HepG2 (cell line): ENCODE measurements at regions not wholly inside any gene's neighbourhood (a gene's known extent, or its start where the extent isn't known, plus 50 kb on each side); places are given as distances from the start of the nearest gene placed in this dataset.

Source experiments
- CTCF ChIP-seq: sonication (generic); formaldehyde crosslinking; IDR thresholded peaks from 2 replicates; pipeline ENCODE4 v1.5.0; 2020; ENCODE audit warnings: mild to moderate bottlenecking, missing genetic modification reagents, moderate library complexity
- ETV6 ChIP-seq: sonication (generic); formaldehyde crosslinking; conservative IDR thresholded peaks from 2 replicates; pipeline ENCODE4 v1.4.0; 2020; ENCODE audit warnings: missing genetic modification reagents
- EZH2 ChIP-seq: conservative IDR thresholded peaks from 2 replicates; pipeline ENCODE4 v1.6.1; 2012; ENCODE audit warnings: mild to moderate bottlenecking, low read depth, low read length, moderate library complexity
- FOXA1 ChIP-seq, 2 experiments: fragments of 450-650 bp in 1 of 2; sonication (generic) in 1 of 2; formaldehyde crosslinking in 1 of 2; IDR thresholded peaks; 2 replicates each; pipeline versions ENCODE4 v1.4.0 to v1.6.1; 2016 to 2020; ENCODE audit warnings: missing genetic modification reagents in 1 of 2
- GATAD1 ChIP-seq: IDR thresholded peaks from 2 replicates; pipeline ENCODE4 v1.6.1; 2016; ENCODE audit warnings: missing genetic modification reagents, missing compliant biosample characterization
- HDAC1 ChIP-seq: sonication (generic); formaldehyde crosslinking; IDR thresholded peaks from 2 replicates; pipeline ENCODE4 v1.5.1; 2020; ENCODE audit warnings: mild to moderate bottlenecking, missing genetic modification reagents
- MAX ChIP-seq: IDR thresholded peaks from 2 replicates; pipeline ENCODE4 v1.6.1; 2012; ENCODE audit warnings: inconsistent platforms
- SRSF1 ChIP-seq: fragments of 200-400 bp; formaldehyde crosslinking; optimal IDR thresholded peaks from 2 replicates; pipeline ENCODE3; 2017; ENCODE audit warnings: mild to moderate bottlenecking, low read depth, low read length, moderate library complexity
- ZBTB33 ChIP-seq: sonication (generic); formaldehyde crosslinking; IDR thresholded peaks from 2 replicates; pipeline ENCODE4 v1.4.0; 2020; ENCODE audit warnings: missing genetic modification reagents
- ZBTB40 ChIP-seq, 2 experiments: fragments of 450-650 bp in 1 of 2; sonication (generic) in 1 of 2; formaldehyde crosslinking in 1 of 2; IDR thresholded peaks; 2 replicates each; pipeline versions ENCODE4 v1.6.1 to v1.8.0; 2016 to 2022; ENCODE audit warnings: antibody characterized with exemption in 1 of 2, mild to moderate bottlenecking in 1 of 2, missing genetic modification reagents in 1 of 2
- ZFX ChIP-seq: sonication (generic); formaldehyde crosslinking; IDR thresholded peaks from 2 replicates; pipeline ENCODE4 v1.4.0; 2020; ENCODE audit warnings: mild to moderate bottlenecking, low read depth, missing genetic modification reagents, moderate library complexity
- ZNF224 ChIP-seq: sonication (generic); formaldehyde crosslinking; IDR thresholded peaks from 2 replicates; pipeline ENCODE4 v1.5.0; 2020; ENCODE audit warnings: mild to moderate bottlenecking, missing genetic modification reagents

GRCh38 chr2:36174920-36175319, 180.7 kb upstream of the CRIM1 start:
- no peak for TF ChIP-seq MAX
- no peak for TF ChIP-seq ZFX (CRISPR knock-in tag)
- TF ChIP-seq SRSF1: no peak
- no peak for TF ChIP-seq HDAC1
- TF ChIP-seq ZNF224 (CRISPR knock-in tag): no peak
- TF ChIP-seq ZBTB40 (IDR thresholded peaks at IDR 0.05): no peak
- TF ChIP-seq ZBTB40 (CRISPR knock-in tag; IDR thresholded peaks at IDR 0.05): no peak
- TF ChIP-seq ETV6: no peak
- TF ChIP-seq CTCF (CRISPR knock-in tag): no peak
- TF ChIP-seq GATAD1: no peak
- TF ChIP-seq EZH2: no peak
- TF ChIP-seq ZBTB33 (CRISPR knock-in tag): no peak
- TF ChIP-seq FOXA1 (IDR thresholded peaks at IDR 0.05): no peak
- no peak for TF ChIP-seq FOXA1 (CRISPR knock-in tag; IDR thresholded peaks at IDR 0.05)
